H9 (cell line): ENCODE measurements at regions not wholly inside any gene's neighbourhood (a gene's known extent, or its start where the extent isn't known, plus 50 kb on each side); places are given as distances from the start of the nearest gene placed in this dataset.

ENCODE experiments used
- DNase-seq: peaks from one replicate; pipeline ENCODE4 v3.0.0-alpha.2; 2017
- H2AFZ ChIP-seq: one replicate; pipeline ENCODE4 v1.6.1; 2013; ENCODE audit warnings: mild to moderate bottlenecking, low read length, control low read depth, moderate library complexity
- H2AK5ac ChIP-seq: 2 replicates; pipeline ENCODE4 v1.6.1; 2013; ENCODE audit warnings: low read length, control low read depth, mixed read lengths; ENCODE audit not compliant: insufficient read length
- H2BK120ac ChIP-seq: one replicate; pipeline ENCODE4 v1.6.1; 2013; ENCODE audit warnings: low read depth, mild to moderate bottlenecking, low read length, control low read depth, inconsistent platforms; ENCODE audit not compliant: poor library complexity, severe bottlenecking
- H2BK12ac ChIP-seq: 2 replicates; pipeline ENCODE4 v1.6.1; 2013; ENCODE audit warnings: low read length, control low read depth, mixed read lengths, low read depth; ENCODE audit not compliant: insufficient read length
- H2BK15ac ChIP-seq: 2 replicates; pipeline ENCODE4 v1.6.1; 2013; ENCODE audit warnings: low read depth, low read length, control low read depth
- H2BK20ac ChIP-seq: one replicate; pipeline ENCODE4 v1.6.1; 2013; ENCODE audit warnings: low read depth, mild to moderate bottlenecking, low read length, control low read depth, inconsistent platforms; ENCODE audit not compliant: poor library complexity, severe bottlenecking
- H2BK5ac ChIP-seq: 2 replicates; pipeline ENCODE4 v1.6.1; 2013; ENCODE audit warnings: low read length, control low read depth, mixed read lengths; ENCODE audit not compliant: insufficient read length
- H3K14ac ChIP-seq: 2 replicates; pipeline ENCODE4 v1.6.1; 2013; ENCODE audit warnings: low read length, control low read depth; ENCODE audit not compliant: insufficient read depth
- H3K18ac ChIP-seq: 2 replicates; pipeline ENCODE4 v1.6.1; 2013; ENCODE audit warnings: low read depth, mild to moderate bottlenecking, mixed read lengths, low read length, control low read depth; ENCODE audit not compliant: insufficient read length
- H3K23ac ChIP-seq: 2 replicates; pipeline ENCODE4 v1.6.1; 2013; ENCODE audit warnings: low read length, control low read depth, mixed read lengths, low read depth; ENCODE audit not compliant: insufficient read length
- H3K23me2 ChIP-seq: 2 replicates; pipeline ENCODE4 v1.6.1; 2013; ENCODE audit warnings: low read depth, mild to moderate bottlenecking, mixed read lengths, low read length, control low read depth; ENCODE audit not compliant: insufficient read length, poor library complexity, severe bottlenecking
- H3K27ac ChIP-seq: 2 replicates; pipeline ENCODE4 v1.5.1; 2013; ENCODE audit warnings: low read length, control low read depth, mixed read lengths, low read depth; ENCODE audit not compliant: insufficient read length
- H3K27me3 ChIP-seq: 2 replicates; pipeline ENCODE4 v1.6.1; 2013; ENCODE audit warnings: low read length, control low read depth, inconsistent platforms; ENCODE audit not compliant: insufficient read depth
- H3K4ac ChIP-seq: 2 replicates; pipeline ENCODE4 v1.6.1; 2013; ENCODE audit warnings: low read depth, mild to moderate bottlenecking, control low read depth, inconsistent platforms, low read length, moderate library complexity
- H3K4me1 ChIP-seq: 2 replicates; pipeline ENCODE4 v1.6.1; 2013; ENCODE audit warnings: low read length, control low read depth, inconsistent platforms; ENCODE audit not compliant: insufficient read depth
- H3K4me2 ChIP-seq: 2 replicates; pipeline ENCODE4 v1.6.1; 2013; ENCODE audit warnings: low read length, control low read depth, mixed read lengths; ENCODE audit not compliant: insufficient read length, insufficient read depth
- H3K56ac ChIP-seq: 2 replicates; pipeline ENCODE4 v1.6.1; 2013; ENCODE audit warnings: low read depth, mild to moderate bottlenecking, mixed read lengths, low read length, control low read depth; ENCODE audit not compliant: insufficient read length
- H3K79me1 ChIP-seq: 2 replicates; pipeline ENCODE4 v1.6.1; 2013; ENCODE audit warnings: low read depth, mild to moderate bottlenecking, moderate library complexity, low read length, control low read depth, inconsistent platforms; ENCODE audit not compliant: insufficient read depth, poor library complexity, severe bottlenecking
- H3K79me2 ChIP-seq: 2 replicates; pipeline ENCODE4 v1.6.1; 2013; ENCODE audit warnings: low read length, control low read depth, inconsistent platforms; ENCODE audit not compliant: insufficient read depth
- H3K9ac ChIP-seq: 2 replicates; pipeline ENCODE4 v1.6.1; 2013; ENCODE audit warnings: low read length, control low read depth, mixed read lengths; ENCODE audit not compliant: insufficient read length; ENCODE audit errors: extremely low read depth
- H3K9me3 ChIP-seq: one replicate; pipeline ENCODE4 v1.6.1; 2013; ENCODE audit warnings: low read depth, low read length, inconsistent platforms; ENCODE audit not compliant: control insufficient read depth
- H3T11ph ChIP-seq: one replicate; pipeline ENCODE4 v1.6.1; 2013; ENCODE audit warnings: mild to moderate bottlenecking, low read length, control low read depth, inconsistent platforms
- H4K20me1 ChIP-seq: one replicate; pipeline ENCODE4 v1.6.1; 2013; ENCODE audit not compliant: control insufficient read depth, insufficient read length, insufficient read depth
- H4K5ac ChIP-seq: 2 replicates; pipeline ENCODE4 v1.6.1; 2013; ENCODE audit warnings: low read depth, mild to moderate bottlenecking, mixed read lengths, low read length, control low read depth; ENCODE audit not compliant: insufficient read length
- H4K8ac ChIP-seq: replicated peaks from 2 replicates; pipeline ENCODE4 v1.6.1; 2013; ENCODE audit warnings: low read length, control low read depth, mixed read lengths, low read depth; ENCODE audit not compliant: insufficient read length
- H4K91ac ChIP-seq: 2 replicates; pipeline ENCODE4 v1.6.1; 2013; ENCODE audit warnings: low read depth, mild to moderate bottlenecking, moderate library complexity, mixed read lengths, low read length, control low read depth; ENCODE audit not compliant: insufficient read length
- H3K27ac Mint-ChIP-seq, 3 experiments: 2 replicates in 2 of 3; 3 replicates in 1 of 3; pipeline ENCODE4 v1.8.0; 2020 to 2021; ENCODE audit warnings: mixed read lengths in 3 of 3, mild to moderate bottlenecking in 1 of 3, moderate library complexity in 1 of 3
- H3K27me3 Mint-ChIP-seq: 2 replicates; pipeline ENCODE4 v1.8.0; 2021; ENCODE audit warnings: low read depth, mild to moderate bottlenecking, moderate library complexity, mixed read lengths
- H3K36me3 Mint-ChIP-seq, 3 experiments: 2 replicates in 2 of 3; 3 replicates in 1 of 3; pipeline ENCODE4 v1.8.0; 2020 to 2021; ENCODE audit warnings: low read depth in 3 of 3, mixed read lengths in 3 of 3; ENCODE audit not compliant: insufficient read depth in 1 of 3
- H3K4me1 Mint-ChIP-seq, 2 experiments: 2 replicates each; pipeline ENCODE4 v1.8.0; 2020; ENCODE audit warnings: mixed read lengths in 2 of 2
- H3K4me3 Mint-ChIP-seq, 2 experiments: 2 replicates in 1 of 2; 3 replicates in 1 of 2; pipeline ENCODE4 v1.8.0; 2020 to 2021; ENCODE audit warnings: mild to moderate bottlenecking in 2 of 2, mixed read lengths in 2 of 2, moderate library complexity in 1 of 2
- H3K9me3 Mint-ChIP-seq, 2 experiments: 2 replicates in 1 of 2; 3 replicates in 1 of 2; pipeline ENCODE4 v1.8.0; 2020; ENCODE audit warnings: mild to moderate bottlenecking in 2 of 2, mixed read lengths in 2 of 2, moderate library complexity in 1 of 2
- CTCF ChIP-seq: fragments of 200-600 bp; sonication (generic); conservative IDR thresholded peaks from 3 replicates; pipeline ENCODE4 v1.8.0; 2021; ENCODE audit warnings: antibody characterized with exemption, mild to moderate bottlenecking
- WGBS: extraction: QIAGEN DNeasy Blood & Tissue Kit; methylation state at CpG from one replicate; pipeline ENCODE4 v1.1.7; 2013; ENCODE audit warnings: missing lambda C conversion rate, low lambda C conversion rate, mixed read lengths; ENCODE audit not compliant: insufficient read length; ENCODE audit errors: extremely low coverage; 5-methylcytosine and 5-hydroxymethylcytosine counted together

GRCh38 chr16:74053312-74053711 is 243.3 kb upstream of the PSMD7 start:
- peaks cover 12 to 32% of the 10 kb centered on the region in 2 experiments for H3K9me3 Mint-ChIP-seq
- H3K27me3 Mint-ChIP-seq: no peaks in the 10 kb centered on the region; the same call in 1 of the 2 replicates
- Histone ChIP-seq H3K27me3 (no peaks in the 10 kb centered on the region), H3K56ac (no peak overlapping the region), H2BK15ac (no peak overlapping the region), H2AK5ac (no peak overlapping the region), H3K4me2 (no peak overlapping the region), H3K27ac (no peak overlapping the region), H2AFZ (no peak overlapping the region), H3K79me1 (no peaks in the 10 kb centered on the region), H3K18ac (no peak overlapping the region), H2BK120ac (no peak overlapping the region), H4K5ac (no peak overlapping the region), H3T11ph (no peak overlapping the region), H3K23me2 (no peaks in the 10 kb centered on the region), H2BK5ac (no peak overlapping the region), H3K9ac (no peak overlapping the region), H3K4me1 (no peaks in the 10 kb centered on the region), H2BK12ac (no peak overlapping the region), H3K4ac (no peak overlapping the region), H4K91ac (no peak overlapping the region), H3K79me2 (no peaks in the 10 kb centered on the region), H4K20me1 (no peaks in the 10 kb centered on the region), H2BK20ac (no peak overlapping the region), H4K8ac (no peak overlapping the region), H3K23ac (no peak overlapping the region), H3K9me3 (peaks cover under 1% of the 10 kb centered on the region), H3K14ac (no peak overlapping the region)
- no peak overlapping the region for H3K27ac Mint-ChIP-seq
- no peak for TF ChIP-seq CTCF
- no peak for DNase-seq
- no CpG with 5 or more reads among the region's 1 CpG for WGBS
- no peak overlapping the region for H3K4me3 Mint-ChIP-seq
- H3K36me3 Mint-ChIP-seq: peaks cover 11 to 32% (median 15%) of the 10 kb centered on the region in 3 experiments
- H3K4me1 Mint-ChIP-seq: peaks cover 6 to 11% of the 10 kb centered on the region in 2 experiments
